Muscle layer of colon (tissue), 2 donors: ENCODE measurements at regions not wholly inside any gene's neighbourhood (a gene's known extent, or its start where the extent isn't known, plus 50 kb on each side); places are given as distances from the start of the nearest gene placed in this dataset.

ENCODE experiments used
- H3K27ac ChIP-seq: one replicate; pipeline ENCODE4 v1.7.0; 2013; ENCODE audit warnings: low read depth, mild to moderate bottlenecking, low read length, moderate library complexity
- H3K27me3 ChIP-seq, 2 donors: one replicate each; pipeline ENCODE4 v1.7.0; 2013; ENCODE audit warnings: low read length in 2 of 2, mild to moderate bottlenecking in 2 of 2; ENCODE audit not compliant: insufficient read depth in 2 of 2, control insufficient read depth in 1 of 2
- H3K36me3 ChIP-seq: one replicate; pipeline ENCODE4 v1.7.0; 2013; ENCODE audit warnings: mild to moderate bottlenecking, low read length; ENCODE audit not compliant: insufficient read depth
- H3K4me1 ChIP-seq: one replicate; pipeline ENCODE4 v1.7.0; 2013; ENCODE audit warnings: mild to moderate bottlenecking, low read length; ENCODE audit not compliant: insufficient read depth
- H3K4me3 ChIP-seq, 2 donors: one replicate each; pipeline ENCODE4 v1.7.0; 2013; ENCODE audit warnings: low read length in 2 of 2, low read depth in 1 of 2, mild to moderate bottlenecking in 1 of 2, moderate library complexity in 1 of 2
- H3K9ac ChIP-seq: one replicate; pipeline ENCODE4 v1.7.0; 2013; ENCODE audit warnings: low read length
- H3K9me3 ChIP-seq: one replicate; pipeline ENCODE4 v1.7.0; 2013; ENCODE audit warnings: mild to moderate bottlenecking, low read length
- donor health status: abdominal sarcoma.
- donor health status: Adenocarcinoma of cecum.

- Histone ChIP-seq H3K9me3 (no peaks in the 10 kb centered on the region), H3K36me3 (no peaks in the 10 kb centered on the region), H3K4me1 (no peaks in the 10 kb centered on the region), H3K27me3 (no peaks in the 10 kb centered on the region), H3K4me3 (no peak overlapping the region), H3K27ac (no peak overlapping the region), H3K9ac (no peak overlapping the region)
Observed at GRCh38 chr2:80703532-80703931, 399.0 kb upstream of the LRRTM1 start.

- Histone ChIP-seq H3K4me1 (no peaks in the 10 kb centered on the region), H3K27me3 (no peaks in the 10 kb centered on the region), H3K4me3 (no peak overlapping the region), H3K9ac (no peak overlapping the region), H3K36me3 (no peaks in the 10 kb centered on the region), H3K9me3 (no peaks in the 10 kb centered on the region), H3K27ac (no peak overlapping the region)
Observed at GRCh38 chr2:80700961-80701360, 396.4 kb upstream of the LRRTM1 start.
